ENCODE measurements at regions not wholly inside any gene's neighbourhood (a gene's known extent, or its start where the extent isn't known, plus 50 kb on each side); places are given as distances from the start of the nearest gene placed in this dataset.

DNA sequence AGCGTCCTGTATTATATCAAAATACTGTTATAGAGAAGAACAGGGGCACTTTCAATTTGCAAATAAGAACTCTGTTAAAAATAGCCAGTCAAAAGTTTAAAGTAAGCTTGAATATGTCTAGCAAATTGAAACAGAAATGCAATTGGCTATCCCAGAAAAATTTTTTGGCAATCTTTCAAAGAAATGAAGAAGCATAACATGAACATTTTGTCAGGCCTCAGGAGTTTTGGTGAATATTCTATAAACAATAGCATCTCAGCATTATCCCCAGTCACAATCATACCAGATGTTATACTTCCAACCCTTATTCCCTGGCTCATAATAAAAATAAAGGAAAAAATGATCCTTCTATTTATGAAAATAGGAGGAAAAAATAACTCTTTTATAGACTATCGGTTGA is 252.4 kb downstream of the GRB14 start:
- no peak for DNase-seq
- no peak overlapping the region for H3K4me3 Mint-ChIP-seq
- no peak overlapping the region for H3K27ac Mint-ChIP-seq
- H3K9me3 Mint-ChIP-seq (ENCODE audit: low read depth), result no peaks in the 10 kb centered on the region
- H3K36me3 Mint-ChIP-seq, result no peaks in the 10 kb centered on the region
- H3K27me3 Mint-ChIP-seq, result no peaks in the 10 kb centered on the region
- ATAC-seq, result no peak
- CTCF ChIA-PET, result no interaction called here
- no peaks in the 10 kb centered on the region for H3K4me1 Mint-ChIP-seq

DNA sequence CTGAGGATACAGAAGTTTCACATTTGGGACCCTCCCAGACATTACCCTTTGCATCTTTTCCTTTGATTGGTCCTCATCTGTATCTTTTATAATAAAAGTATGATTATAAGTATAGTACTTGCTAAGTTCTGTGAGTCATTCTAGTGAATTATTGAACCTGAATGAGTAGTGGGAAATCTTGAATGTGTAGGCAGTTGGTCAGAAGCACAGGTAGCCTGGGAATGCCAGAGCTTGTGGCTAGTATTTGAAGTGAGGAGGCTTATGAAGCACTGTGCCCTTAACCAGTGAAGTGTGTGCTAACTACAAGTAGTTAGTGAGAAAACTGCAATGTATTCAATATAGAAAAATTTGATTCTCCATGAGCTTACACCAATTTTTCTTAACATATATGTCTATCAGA is 257.6 kb downstream of the GRB14 start:
- Mint-ChIP-seq H3K9me3 (ENCODE audit: low read depth) (peaks cover 8% of the 10 kb centered on the region), H3K27ac (no peak overlapping the region), H3K27me3 (no peaks in the 10 kb centered on the region), H3K4me1 (no peaks in the 10 kb centered on the region), H3K36me3 (no peaks in the 10 kb centered on the region), H3K4me3 (no peak overlapping the region)
- CTCF ChIA-PET, result no interaction called here
- ATAC-seq (no peak), DNase-seq (no peak)

DNA sequence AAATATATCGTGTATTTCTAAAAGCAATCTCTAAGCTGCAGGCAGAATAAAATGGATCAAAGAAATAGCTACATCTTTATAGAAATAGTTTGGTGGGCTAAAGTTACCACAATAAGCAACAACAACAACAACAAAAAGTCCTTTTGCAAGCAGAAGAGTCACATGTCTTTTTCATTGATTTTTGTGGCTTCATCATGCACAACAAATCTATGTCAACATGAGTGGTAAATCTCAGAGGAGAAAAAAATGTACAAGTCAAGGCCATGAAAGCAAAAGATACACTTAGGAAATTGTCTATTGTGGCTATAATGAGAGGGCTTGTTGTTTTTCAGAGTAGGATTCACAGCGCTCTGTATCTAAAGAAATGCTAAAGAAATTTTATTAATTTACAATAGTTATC is 269.7 kb downstream of the GRB14 start:
- Mint-ChIP-seq H3K4me1 (no peaks in the 10 kb centered on the region), H3K27ac (no peak overlapping the region), H3K9me3 (ENCODE audit: low read depth) (peaks cover 3% of the 10 kb centered on the region), H3K27me3 (no peaks in the 10 kb centered on the region), H3K4me3 (no peak overlapping the region), H3K36me3 (no peaks in the 10 kb centered on the region)
- ATAC-seq, result no peak
- CTCF ChIA-PET, result no interaction called here
- no peak for DNase-seq

DNA sequence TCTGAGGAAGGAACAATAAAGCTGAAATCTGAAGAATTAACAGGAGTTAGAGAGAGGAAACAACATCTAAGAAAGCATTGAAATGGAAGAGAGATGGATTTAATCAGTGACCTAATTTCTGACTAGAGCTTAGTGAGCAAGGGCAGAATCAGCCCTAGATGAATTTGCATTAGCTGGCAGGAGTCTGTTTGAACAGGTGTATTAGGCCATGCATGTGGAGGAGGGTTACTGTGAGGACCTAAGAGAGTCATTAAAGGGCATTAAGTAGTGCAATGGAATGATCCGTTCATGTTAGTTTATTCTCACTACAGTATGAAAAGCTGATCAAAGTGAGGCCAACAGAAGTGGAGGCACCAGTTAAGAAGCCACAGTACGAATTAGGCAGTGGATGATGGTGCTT is 285.3 kb downstream of the GRB14 start:
- CTCF ChIA-PET, result no interaction called here
- no peak for ATAC-seq
- no peaks in the 10 kb centered on the region for H3K27me3 Mint-ChIP-seq

DNA sequence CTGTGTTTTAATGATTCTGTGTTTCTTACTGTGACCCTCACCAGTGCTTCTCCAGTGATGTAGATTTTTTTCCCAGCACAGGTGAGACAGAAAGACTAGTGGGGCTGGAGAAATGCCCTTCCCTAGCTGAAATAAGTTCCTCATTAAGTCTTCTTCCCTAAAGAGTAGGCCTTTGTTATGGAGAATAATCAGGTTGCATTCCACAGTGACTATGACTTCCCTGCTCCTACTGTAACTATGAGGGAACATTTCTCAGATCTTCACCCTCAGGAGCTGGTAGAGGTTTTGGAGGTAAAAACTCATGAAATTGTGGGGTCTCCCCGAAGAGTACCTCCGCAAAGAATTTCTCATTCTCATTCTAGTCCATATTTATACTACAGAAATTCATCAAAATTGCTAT is 286.2 kb downstream of the GRB14 start:
- Mint-ChIP-seq H3K27me3 (no peaks in the 10 kb centered on the region), H3K4me3 (no peak overlapping the region), H3K36me3 (no peaks in the 10 kb centered on the region), H3K4me1 (no peaks in the 10 kb centered on the region), H3K9me3 (ENCODE audit: low read depth) (no peaks in the 10 kb centered on the region), H3K27ac (no peak overlapping the region)
- DNase-seq (no peak), ATAC-seq (no peak)
- CTCF ChIA-PET, result no interaction called here

More for the DNA sequence above, 285.3 kb downstream of the GRB14 start:
- Mint-ChIP-seq H3K4me1 (no peaks in the 10 kb centered on the region), H3K27ac (no peak overlapping the region), H3K36me3 (no peaks in the 10 kb centered on the region), H3K9me3 (ENCODE audit: low read depth) (no peaks in the 10 kb centered on the region), H3K4me3 (no peak overlapping the region)
- DNase-seq, result no peak

DNA sequence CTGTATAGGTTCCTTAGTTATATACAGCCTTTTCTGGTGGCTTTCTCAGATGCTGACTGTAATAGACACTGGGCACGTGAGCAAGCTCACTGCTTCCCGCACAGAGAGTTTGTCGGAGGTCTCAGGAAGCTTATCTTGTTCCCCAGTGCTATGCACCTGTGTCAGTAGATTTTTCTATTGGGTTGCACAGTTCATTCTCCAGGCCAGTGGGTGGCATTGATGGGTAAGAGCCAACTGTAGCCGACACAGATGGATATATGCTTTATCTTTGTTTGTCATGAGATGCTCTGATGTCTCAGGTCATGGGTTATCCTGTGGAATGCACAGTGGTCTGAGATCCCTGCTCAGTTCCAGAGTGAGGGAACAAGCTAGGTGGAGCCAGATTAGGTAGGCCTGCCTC is 293.0 kb downstream of the GRB14 start:
- H3K27ac Mint-ChIP-seq, result no peak overlapping the region
- no peaks in the 10 kb centered on the region for H3K36me3 Mint-ChIP-seq
- H3K4me3 Mint-ChIP-seq, result no peak overlapping the region
- DNase-seq, result no peak
- no peaks in the 10 kb centered on the region for H3K27me3 Mint-ChIP-seq
- H3K9me3 Mint-ChIP-seq (ENCODE audit: low read depth), result peaks cover 3% of the 10 kb centered on the region
- no peaks in the 10 kb centered on the region for H3K4me1 Mint-ChIP-seq
- no peak for ATAC-seq
- CTCF ChIA-PET, result no interaction called here

DNA sequence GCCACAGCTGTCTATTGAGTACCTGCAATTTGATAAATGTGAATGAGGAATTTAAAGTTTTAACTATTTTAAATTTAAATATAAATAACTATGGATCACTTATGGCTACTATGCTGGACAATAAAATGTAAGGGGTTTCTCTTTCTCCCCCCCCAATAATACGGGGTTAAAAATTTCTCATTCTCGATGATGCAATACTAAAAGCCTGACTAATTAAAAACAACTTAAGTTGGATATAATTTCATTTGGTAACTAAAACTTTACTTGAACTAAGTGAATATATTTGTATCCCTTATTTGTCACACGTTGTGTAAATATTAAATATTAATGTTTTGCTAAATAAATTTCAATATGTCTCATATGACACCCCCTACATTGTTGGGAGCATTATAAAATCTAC is 297.3 kb downstream of the GRB14 start:
- H3K9me3 Mint-ChIP-seq (ENCODE audit: low read depth), result peaks cover 6% of the 10 kb centered on the region
- no peak overlapping the region for H3K4me3 Mint-ChIP-seq
- H3K27ac Mint-ChIP-seq, result no peak overlapping the region
- H3K27me3 Mint-ChIP-seq, result no peaks in the 10 kb centered on the region
- H3K4me1 Mint-ChIP-seq, result no peaks in the 10 kb centered on the region
- DNase-seq (no peak), ATAC-seq (no peak)
- CTCF ChIA-PET, result no interaction called here
- no peaks in the 10 kb centered on the region for H3K36me3 Mint-ChIP-seq

DNA sequence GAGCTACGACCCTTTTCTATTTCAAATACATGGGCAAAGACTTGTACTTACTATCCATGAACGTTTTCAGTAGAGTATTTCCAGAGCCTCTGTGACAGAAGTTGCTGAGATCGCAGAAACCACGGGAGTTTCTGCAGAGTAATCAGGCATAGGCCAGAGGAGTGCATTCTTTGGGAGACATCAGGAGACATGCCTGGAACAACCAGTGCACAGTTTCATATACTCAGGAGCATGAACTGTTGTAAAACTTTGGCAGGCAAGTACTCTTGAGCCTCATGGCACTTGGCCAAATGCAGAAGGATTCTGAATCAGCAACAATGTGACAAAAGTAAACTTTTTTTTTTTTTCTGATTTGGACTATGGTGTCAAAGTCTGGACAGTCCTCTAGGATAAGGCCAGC is 307.1 kb downstream of the GRB14 start:
- CTCF ChIA-PET, result no interaction called here
- Mint-ChIP-seq H3K4me1 (no peaks in the 10 kb centered on the region), H3K27me3 (no peaks in the 10 kb centered on the region), H3K9me3 (ENCODE audit: low read depth) (no peaks in the 10 kb centered on the region), H3K36me3 (no peaks in the 10 kb centered on the region), H3K4me3 (no peak overlapping the region), H3K27ac (no peak overlapping the region)
- DNase-seq (no peak), ATAC-seq (no peak)

DNA sequence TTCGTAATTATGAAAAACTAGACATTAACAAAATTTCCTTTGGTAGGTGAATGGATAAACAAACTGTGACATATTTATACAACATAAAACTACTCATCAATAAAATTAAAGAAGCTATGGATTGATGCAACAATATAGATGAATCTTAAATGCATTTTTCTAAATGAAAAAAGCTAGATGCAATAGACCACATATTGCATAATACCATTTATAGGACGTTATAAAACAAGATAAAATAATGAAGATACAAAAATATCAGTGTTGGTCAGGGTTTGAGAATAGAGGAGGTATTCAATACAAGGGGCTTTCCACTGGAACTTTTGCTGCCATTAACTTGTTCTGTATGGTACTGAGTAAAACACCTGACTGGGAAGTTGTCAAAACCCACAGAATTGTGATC is 314.4 kb downstream of the GRB14 start:
- no peak overlapping the region for H3K27ac Mint-ChIP-seq
- ATAC-seq (no peak), DNase-seq (no peak)
- H3K4me3 Mint-ChIP-seq, result no peak overlapping the region
- H3K9me3 Mint-ChIP-seq (ENCODE audit: low read depth), result no peaks in the 10 kb centered on the region
- CTCF ChIA-PET, result no interaction called here
- no peaks in the 10 kb centered on the region for H3K36me3 Mint-ChIP-seq
- H3K27me3 Mint-ChIP-seq, result no peaks in the 10 kb centered on the region
- no peaks in the 10 kb centered on the region for H3K4me1 Mint-ChIP-seq

DNA sequence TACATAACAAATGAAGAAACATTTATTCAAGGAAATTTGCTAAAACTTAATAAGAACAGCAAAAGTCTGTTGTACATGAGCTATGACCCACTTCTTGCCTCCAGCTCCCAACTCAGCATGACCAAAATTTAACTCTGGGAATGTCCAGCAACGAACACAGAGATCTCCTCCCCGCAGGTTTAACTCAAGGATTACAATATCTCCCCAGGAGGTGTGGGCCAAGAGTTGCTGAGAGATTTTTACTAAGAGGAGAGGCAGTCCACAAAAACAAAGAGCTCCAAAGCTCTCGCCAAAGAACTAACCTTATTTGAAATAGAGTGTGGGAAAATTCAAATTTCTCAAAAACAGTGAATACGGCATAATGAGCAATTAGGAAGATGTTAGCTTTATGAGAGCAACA is 318.5 kb downstream of the GRB14 start:
- H3K4me3 Mint-ChIP-seq, result no peak overlapping the region
- DNase-seq, result no peak
- no peak for ATAC-seq
- H3K4me1 Mint-ChIP-seq, result no peaks in the 10 kb centered on the region
- no peaks in the 10 kb centered on the region for H3K36me3 Mint-ChIP-seq
- no peak overlapping the region for H3K27ac Mint-ChIP-seq
- H3K9me3 Mint-ChIP-seq (ENCODE audit: low read depth), result peaks cover 7% of the 10 kb centered on the region
- CTCF ChIA-PET, result no interaction called here
- no peaks in the 10 kb centered on the region for H3K27me3 Mint-ChIP-seq

DNA sequence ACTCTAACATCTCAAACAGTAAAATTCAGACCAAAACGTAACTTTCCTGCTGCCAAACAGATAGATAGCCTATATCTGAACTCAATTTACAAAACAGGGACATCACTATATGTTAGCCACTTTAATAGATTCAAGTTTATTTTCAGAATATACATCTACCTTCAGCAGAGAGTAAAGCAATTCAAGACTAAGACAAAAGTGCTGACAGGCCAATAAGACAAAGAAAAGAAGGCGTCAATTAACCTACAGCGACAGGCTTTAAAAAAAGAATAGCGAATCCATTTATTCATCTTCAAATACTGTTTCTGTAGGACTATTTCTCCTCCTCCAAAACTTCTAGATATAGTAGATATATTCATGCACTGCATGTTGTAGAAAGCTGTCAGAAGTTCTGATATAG is 333.0 kb downstream of the GRB14 start:
- Mint-ChIP-seq H3K4me3 (no peak overlapping the region), H3K9me3 (ENCODE audit: low read depth) (peaks cover 7% of the 10 kb centered on the region), H3K27ac (no peak overlapping the region), H3K4me1 (no peaks in the 10 kb centered on the region), H3K27me3 (no peaks in the 10 kb centered on the region), H3K36me3 (no peaks in the 10 kb centered on the region)
- no peak for DNase-seq
- ATAC-seq, result no peak
- CTCF ChIA-PET, result no interaction called here

DNA sequence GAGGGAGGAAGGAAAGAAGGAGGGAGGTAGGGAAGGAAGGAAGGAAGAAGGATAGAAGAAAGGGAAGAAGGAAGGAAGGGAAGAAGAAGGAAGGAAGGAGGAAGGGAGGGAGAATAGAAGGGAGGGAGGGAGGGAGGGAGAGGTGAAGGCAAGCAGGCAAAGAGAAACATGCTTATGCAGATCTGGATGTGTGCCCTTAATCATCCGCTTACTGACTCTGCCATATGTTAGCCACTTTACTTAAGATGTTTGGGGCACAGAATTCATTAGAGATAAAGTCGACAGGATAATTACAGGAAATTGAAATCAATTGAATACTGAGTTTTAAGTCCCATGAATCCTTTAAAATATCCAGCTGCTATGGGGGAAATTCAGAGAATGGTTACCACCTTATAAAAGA is 334.2 kb downstream of the GRB14 start:
- DNase-seq (no peak), ATAC-seq (no peak)
- Mint-ChIP-seq H3K4me3 (no peak overlapping the region), H3K9me3 (ENCODE audit: low read depth) (peaks cover 7% of the 10 kb centered on the region), H3K36me3 (no peaks in the 10 kb centered on the region), H3K27me3 (no peaks in the 10 kb centered on the region), H3K27ac (no peak overlapping the region), H3K4me1 (no peaks in the 10 kb centered on the region)
- CTCF ChIA-PET, result no interaction called here

DNA sequence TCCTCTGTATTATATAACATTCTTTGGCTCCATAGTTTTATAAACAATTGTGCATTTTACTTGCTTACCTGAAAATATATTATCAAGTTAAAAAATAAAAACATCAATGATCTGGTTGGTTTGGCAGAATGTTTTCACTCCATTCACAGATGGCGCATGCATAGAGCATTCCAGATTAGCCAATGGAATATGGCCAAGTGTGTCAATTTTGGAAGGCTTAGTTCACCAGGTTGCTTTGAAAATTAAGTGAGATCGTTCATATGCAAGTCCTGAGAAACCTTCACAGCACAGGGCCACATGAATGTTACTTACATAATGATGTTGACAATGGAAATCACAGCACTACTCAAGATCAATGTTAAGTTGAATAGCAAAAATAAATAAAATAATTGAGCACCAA is 335.7 kb downstream of the GRB14 start:
- H3K27me3 Mint-ChIP-seq, result no peaks in the 10 kb centered on the region
- no peak overlapping the region for H3K27ac Mint-ChIP-seq
- peaks cover 10% of the 10 kb centered on the region for H3K9me3 Mint-ChIP-seq (ENCODE audit: low read depth)
- no peaks in the 10 kb centered on the region for H3K36me3 Mint-ChIP-seq
- ATAC-seq (no peak), DNase-seq (no peak)
- H3K4me1 Mint-ChIP-seq, result no peaks in the 10 kb centered on the region
- CTCF ChIA-PET, result no interaction called here
- no peak overlapping the region for H3K4me3 Mint-ChIP-seq

DNA sequence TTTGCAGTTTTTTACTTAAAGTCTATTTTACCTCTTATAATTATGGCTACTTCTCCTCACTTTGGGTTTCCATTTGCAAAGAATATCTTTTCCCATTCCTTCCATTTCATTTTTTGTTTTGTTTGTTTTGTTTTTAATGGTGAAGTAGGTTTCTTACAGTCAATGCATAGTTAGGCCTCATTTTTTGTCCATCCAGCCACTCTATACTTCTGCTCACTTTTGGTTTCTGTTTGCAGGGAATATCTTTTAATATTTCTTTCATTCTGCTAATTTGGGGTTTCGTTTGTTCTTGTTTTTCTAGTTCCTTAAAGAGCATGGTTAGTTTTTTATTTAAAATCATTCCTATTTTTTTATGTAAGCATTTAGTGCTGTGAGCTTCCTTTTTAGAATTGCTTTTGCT is 339.4 kb downstream of the GRB14 start:
- peaks cover 9% of the 10 kb centered on the region for H3K9me3 Mint-ChIP-seq (ENCODE audit: low read depth)
- CTCF ChIA-PET, result no interaction called here
- no peak overlapping the region for H3K4me3 Mint-ChIP-seq
- H3K36me3 Mint-ChIP-seq, result no peaks in the 10 kb centered on the region
- DNase-seq (no peak), ATAC-seq (no peak)
- no peaks in the 10 kb centered on the region for H3K4me1 Mint-ChIP-seq
- H3K27me3 Mint-ChIP-seq, result no peaks in the 10 kb centered on the region
- H3K27ac Mint-ChIP-seq, result no peak overlapping the region

DNA sequence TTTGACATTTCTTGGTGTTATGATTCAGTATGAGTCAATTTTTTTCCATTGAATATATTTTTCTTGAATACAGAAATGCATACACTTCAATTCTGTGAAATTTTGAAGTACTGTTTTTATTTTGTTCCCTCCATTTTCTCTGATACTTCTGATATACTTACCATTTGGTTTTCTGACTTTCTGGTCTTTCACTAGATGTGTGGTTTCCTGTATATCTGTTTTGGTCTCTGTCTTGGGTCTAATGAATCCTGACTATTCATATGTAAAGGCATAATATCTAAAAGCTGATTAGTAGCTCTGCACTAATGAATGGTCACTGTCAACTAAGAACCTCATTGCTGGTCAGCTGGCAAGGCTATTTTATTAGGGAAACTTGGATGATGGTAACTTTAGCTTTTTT is 345.6 kb downstream of the GRB14 start:
- H3K27me3 Mint-ChIP-seq, result no peaks in the 10 kb centered on the region
- H3K36me3 Mint-ChIP-seq, result no peaks in the 10 kb centered on the region
- H3K27ac Mint-ChIP-seq, result no peak overlapping the region
- peaks cover 6% of the 10 kb centered on the region for H3K9me3 Mint-ChIP-seq (ENCODE audit: low read depth)
- no peaks in the 10 kb centered on the region for H3K4me1 Mint-ChIP-seq
- CTCF ChIA-PET, result no interaction called here
- ATAC-seq, result no peak
- DNase-seq, result no peak
- no peak overlapping the region for H3K4me3 Mint-ChIP-seq

Data from activated CD8-positive, alpha-beta memory T cell treated with anti-CD3 and anti-CD28 coated beads, Interleukin-2, amount 10 ng/mL, durations not matched to agents 7 days and 5 days (primary cell).